Endothelial cell of umbilical vein (primary cell): ENCODE measurements at regions not wholly inside any gene's neighbourhood (a gene's known extent, or its start where the extent isn't known, plus 50 kb on each side); places are given as distances from the start of the nearest gene placed in this dataset.

ENCODE experiments used
- BruUV-seq: library from RNA; stranded (reverse); fragments of 400-500 nt; replicated peaks from 2 replicates; lab custom pipeline; 2021; lab: Mats Ljungman, UMichigan
- CTCF ChIA-PET: fragments of 300-600, 350-600 bp; sonication (Branson Sonifier 250); formaldehyde crosslinking; loops from one replicate; lab custom pipeline; 2021; ENCODE audit warnings: antibody characterized with exemption, inconsistent platforms; lab: Charles Lee
- POLR2A ChIA-PET: fragments of 300-600, 350-600 bp; sonication (Branson Sonifier 250); formaldehyde crosslinking; loops from one replicate; lab custom pipeline; 2021; ENCODE audit warnings: antibody characterized with exemption, inconsistent platforms; lab: Charles Lee
- DNase-seq: peaks from one replicate; pipeline ENCODE4 v3.0.0-alpha.2; 2011; ENCODE audit warnings: low read depth, low spot score
- FAIRE-seq: peaks from 2 replicates; lab custom pipeline; 2011; peaks lifted over from hg19 to GRCh38; lab: Jason Lieb, UNC
- H2AFZ ChIP-seq: 2 replicates; pipeline ENCODE4 v1.6.0; 2012; ENCODE audit warnings: low read depth, low read length, control low read depth, inconsistent platforms
- H3K27ac ChIP-seq: 2 replicates; pipeline ENCODE4 v1.5.1; 2011; ENCODE audit warnings: low read depth, mild to moderate bottlenecking, control low read depth, low read length, moderate library complexity; ENCODE audit not compliant: insufficient read depth
- H3K27me3 ChIP-seq, 2 experiments: 2 replicates each; pipeline versions ENCODE4 v1.6.0 to v1.6.1; 2011; ENCODE audit warnings: low read length in 2 of 2, mixed read lengths in 1 of 2; ENCODE audit not compliant: control insufficient read depth in 2 of 2, insufficient read depth in 2 of 2
- H3K36me3 ChIP-seq, 2 experiments: 2 replicates in 1 of 2; 3 replicates in 1 of 2; pipeline ENCODE4 v1.5.1; 2011; ENCODE audit warnings: low read length in 2 of 2, mild to moderate bottlenecking in 1 of 2, moderate library complexity in 1 of 2; ENCODE audit not compliant: control insufficient read depth in 2 of 2, insufficient read depth in 2 of 2; ENCODE audit errors: extremely low read depth in 1 of 2
- H3K4me1 ChIP-seq: 3 replicates; pipeline ENCODE4 v1.5.1; 2011; ENCODE audit warnings: mild to moderate bottlenecking, low read length; ENCODE audit not compliant: control insufficient read depth, insufficient read depth; ENCODE audit errors: extremely low read depth
- H3K4me2 ChIP-seq: 2 replicates; pipeline ENCODE4 v1.6.1; 2011; ENCODE audit warnings: low read length, control low read depth, mixed read lengths; ENCODE audit not compliant: insufficient read depth
- H3K4me3 ChIP-seq, 3 experiments: fragments of 200-600 bp in 1 of 3; sonication (generic), shearing (Covaris generic) in 1 of 3; replicated peaks in 1 of 3; 2 replicates each; pipeline ENCODE4 v1.5.1; 2011 to 2016; ENCODE audit warnings: control low read depth in 3 of 3, low read length in 3 of 3, mild to moderate bottlenecking in 2 of 3, inconsistent platforms in 1 of 3, low read depth in 1 of 3, moderate library complexity in 1 of 3; ENCODE audit not compliant: insufficient read depth in 1 of 3
- H3K79me2 ChIP-seq: 2 replicates; pipeline ENCODE4 v1.6.0; 2012; ENCODE audit warnings: low read length, inconsistent platforms; ENCODE audit not compliant: control insufficient read depth, insufficient read depth
- H3K9ac ChIP-seq: replicated peaks from 2 replicates; pipeline ENCODE3; 2011; ENCODE audit warnings: low read length, control low read depth; ENCODE audit not compliant: insufficient read depth; ENCODE audit errors: extremely low read depth
- H3K9me1 ChIP-seq: replicated peaks from 3 replicates; pipeline ENCODE4 v1.6.0; 2011; ENCODE audit warnings: mild to moderate bottlenecking, low read length; ENCODE audit not compliant: control insufficient read depth, insufficient read depth; ENCODE audit errors: extremely low read depth
- H3K9me3 ChIP-seq: replicated peaks from 2 replicates; pipeline ENCODE4 v1.5.1; 2012; ENCODE audit warnings: low read length, inconsistent platforms; ENCODE audit not compliant: control insufficient read depth, insufficient read depth
- H4K20me1 ChIP-seq: replicated peaks from 2 replicates; pipeline ENCODE3; 2011; ENCODE audit warnings: mild to moderate bottlenecking, low read length; ENCODE audit not compliant: control insufficient read depth, insufficient read depth; ENCODE audit errors: extremely low read depth
- EZH2 ChIP-seq: IDR thresholded peaks from 2 replicates; pipeline ENCODE4 v1.6.1; 2012; ENCODE audit warnings: borderline replicate concordance, low read depth, mild to moderate bottlenecking, moderate library complexity, low read length, inconsistent platforms; ENCODE audit not compliant: severe bottlenecking
- FOS ChIP-seq: IDR thresholded peaks from 2 replicates; pipeline ENCODE4 v1.6.1; 2011; ENCODE audit warnings: mild to moderate bottlenecking, low read length, moderate library complexity, borderline replicate concordance; ENCODE audit not compliant: insufficient read depth
- GATA2 ChIP-seq: IDR thresholded peaks from 2 replicates; pipeline ENCODE4 v1.7.0; 2011; ENCODE audit warnings: low read depth, mild to moderate bottlenecking, moderate library complexity, mixed read lengths, low read length; ENCODE audit not compliant: insufficient read length, insufficient read depth
- JUN ChIP-seq: IDR thresholded peaks from 2 replicates; pipeline ENCODE4 v1.6.1; 2011; ENCODE audit warnings: borderline replicate concordance, low read depth; ENCODE audit not compliant: insufficient read length, insufficient read depth
- MYC ChIP-seq: IDR thresholded peaks from one replicate; pipeline ENCODE4 v1.6.1; 2011; ENCODE audit warnings: mild to moderate bottlenecking, low read depth, low read length
- POLR2A ChIP-seq: IDR thresholded peaks from 2 replicates; pipeline ENCODE4 v1.6.1; 2012; ENCODE audit warnings: low read depth, mild to moderate bottlenecking, control low read depth, low read length
- POLR2AphosphoS5 ChIP-seq: IDR thresholded peaks from 2 replicates; pipeline ENCODE4 v1.6.1; 2012; ENCODE audit warnings: low read depth, mild to moderate bottlenecking, control low read depth, low read length, moderate library complexity; ENCODE audit not compliant: insufficient read depth
- dilution Hi-C: fragments of 300-500 bp; cut with MboI; formaldehyde crosslinking; loops from one replicate; pipeline ENCODE4 v1.15.0; 2019; ENCODE audit warnings: low sequenced_read_pairs; ENCODE audit not compliant: extremely low pct_ligation_motif_present
- intact Hi-C: fragments of 100-400 bp; cut with micrococcal nuclease; formaldehyde crosslinking; loops from one replicate; pipeline ENCODE4 v1.10.0; 2022
- TF ChIP-seq, protein P1 (sequence below): IDR thresholded peaks from 2 replicates; pipeline ENCODE4 v1.6.1; 2011; ENCODE audit not compliant: insufficient read depth, insufficient read length
- TF ChIP-seq, protein P2 (sequence below), 2 donors: IDR thresholded peaks; 1 replicate in 1 of 2; 2 replicates in 1 of 2; pipeline ENCODE4 v1.5.1; 2011; ENCODE audit warnings: low read length in 2 of 2, mild to moderate bottlenecking in 2 of 2, moderate library complexity in 2 of 2, control low read depth in 1 of 2, inconsistent platforms in 1 of 2, low read depth in 1 of 2; ENCODE audit not compliant: insufficient read depth in 1 of 2; ENCODE audit errors: extremely low read depth in 1 of 2

DNA sequence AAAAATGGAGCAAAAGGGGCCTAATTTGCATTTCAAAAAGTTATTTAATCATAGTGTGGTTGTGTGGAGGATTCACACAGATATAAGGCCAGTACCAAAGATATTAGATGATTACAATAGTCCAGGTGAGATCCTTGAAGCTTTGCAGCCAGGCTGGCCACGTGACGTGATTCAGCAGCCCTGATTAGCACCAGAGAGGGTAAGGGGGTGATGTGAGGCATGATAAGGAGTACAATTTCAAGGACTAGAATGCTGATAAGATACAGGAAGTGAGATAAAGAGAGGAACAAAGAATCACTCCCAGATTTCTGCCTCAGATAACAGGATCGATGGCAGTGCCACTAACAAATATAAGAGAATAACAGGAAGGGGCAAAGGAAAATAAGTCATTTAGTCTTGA lies 108.4 kb upstream of the PALS2 start:
- POLR2A ChIA-PET, result no interaction called here
- Histone ChIP-seq H3K36me3 (no peaks in the 10 kb centered on the region), H3K27me3 (no peaks in the 10 kb centered on the region), H3K9ac (no peak overlapping the region), H3K9me1 (no peaks in the 10 kb centered on the region), H4K20me1 (no peaks in the 10 kb centered on the region), H3K4me2 (no peak overlapping the region), H3K27ac (no peak overlapping the region), H2AFZ (no peak overlapping the region), H3K4me3 (no peak overlapping the region), H3K4me1 (no peaks in the 10 kb centered on the region), H3K79me2 (no peaks in the 10 kb centered on the region), H3K9me3 (no peaks in the 10 kb centered on the region)
- no peak for DNase-seq
- dilution Hi-C loops (no loop called here), intact Hi-C loops (no loop called here)
- TF ChIP-seq, protein P1, sequence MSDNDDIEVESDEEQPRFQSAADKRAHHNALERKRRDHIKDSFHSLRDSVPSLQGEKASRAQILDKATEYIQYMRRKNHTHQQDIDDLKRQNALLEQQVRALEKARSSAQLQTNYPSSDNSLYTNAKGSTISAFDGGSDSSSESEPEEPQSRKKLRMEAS, result no peak
- no peak for TF ChIP-seq FOS
- TF ChIP-seq POLR2AphosphoS5, result no peak
- no peak for TF ChIP-seq POLR2A
- no peak for TF ChIP-seq JUN
- no peak for TF ChIP-seq MYC
- TF ChIP-seq GATA2, result no peak
- CTCF ChIA-PET, result interaction anchor here (1.7 kb wide), 1 partner anchor 13 kb away, joined by 6 read pairs; no protein-coding TSS in a partner anchor
- BruUV-seq, result no TSS peak
- no peak for FAIRE-seq

DNA sequence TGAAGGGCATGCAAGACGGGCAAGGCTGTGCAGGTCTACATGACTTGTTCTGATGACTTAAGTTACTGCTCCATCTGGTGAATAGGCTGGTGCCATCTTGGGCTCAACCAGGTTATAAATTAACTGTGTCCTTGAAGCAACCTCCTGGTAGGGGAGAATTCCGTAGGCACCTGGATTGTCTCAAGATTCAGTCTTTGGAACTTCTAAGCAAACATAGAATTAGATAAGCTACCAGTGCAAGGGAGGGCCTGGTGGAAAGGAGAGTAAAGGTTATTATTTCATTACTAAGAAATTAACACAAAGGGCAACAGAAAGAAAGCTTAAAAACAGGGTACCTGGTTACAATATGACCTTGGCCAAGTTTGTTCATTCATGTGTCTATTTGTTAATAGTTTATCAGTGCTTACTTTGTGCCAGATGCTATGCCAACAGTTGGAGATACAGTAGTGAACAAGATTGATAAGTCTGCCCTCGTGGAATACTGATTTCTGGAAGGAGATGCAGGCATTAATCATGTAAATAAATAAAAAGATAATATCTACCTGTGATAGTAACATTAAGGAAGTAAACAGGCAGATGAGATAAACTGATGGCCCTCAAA lies 107.0 kb upstream of the PALS2 start:
- dilution Hi-C loops, result no loop called here
- Histone ChIP-seq H3K79me2 (no peaks in the 10 kb centered on the region), H3K36me3 (no peaks in the 10 kb centered on the region), H3K27ac (no peak overlapping the region), H2AFZ (no peak overlapping the region), H3K4me2 (no peak overlapping the region), H3K27me3 (no peaks in the 10 kb centered on the region), H3K9ac (no peak overlapping the region), H3K4me1 (no peaks in the 10 kb centered on the region), H3K9me3 (no peaks in the 10 kb centered on the region), H3K9me1 (no peaks in the 10 kb centered on the region), H4K20me1 (no peaks in the 10 kb centered on the region), H3K4me3 (no peak overlapping the region)
- ChIA-PET CTCF (no interaction called here), POLR2A (no interaction called here)
- FAIRE-seq (no peak), DNase-seq (no peak)
- BruUV-seq, result no TSS peak
- no peak for TF ChIP-seq JUN
- TF ChIP-seq MYC, result no peak
- TF ChIP-seq EZH2, result no peak
- no peak for TF ChIP-seq FOS
- no peak for TF ChIP-seq POLR2A
- TF ChIP-seq, protein P1, result no peak
- TF ChIP-seq POLR2AphosphoS5, result no peak
- TF ChIP-seq, protein P2, sequence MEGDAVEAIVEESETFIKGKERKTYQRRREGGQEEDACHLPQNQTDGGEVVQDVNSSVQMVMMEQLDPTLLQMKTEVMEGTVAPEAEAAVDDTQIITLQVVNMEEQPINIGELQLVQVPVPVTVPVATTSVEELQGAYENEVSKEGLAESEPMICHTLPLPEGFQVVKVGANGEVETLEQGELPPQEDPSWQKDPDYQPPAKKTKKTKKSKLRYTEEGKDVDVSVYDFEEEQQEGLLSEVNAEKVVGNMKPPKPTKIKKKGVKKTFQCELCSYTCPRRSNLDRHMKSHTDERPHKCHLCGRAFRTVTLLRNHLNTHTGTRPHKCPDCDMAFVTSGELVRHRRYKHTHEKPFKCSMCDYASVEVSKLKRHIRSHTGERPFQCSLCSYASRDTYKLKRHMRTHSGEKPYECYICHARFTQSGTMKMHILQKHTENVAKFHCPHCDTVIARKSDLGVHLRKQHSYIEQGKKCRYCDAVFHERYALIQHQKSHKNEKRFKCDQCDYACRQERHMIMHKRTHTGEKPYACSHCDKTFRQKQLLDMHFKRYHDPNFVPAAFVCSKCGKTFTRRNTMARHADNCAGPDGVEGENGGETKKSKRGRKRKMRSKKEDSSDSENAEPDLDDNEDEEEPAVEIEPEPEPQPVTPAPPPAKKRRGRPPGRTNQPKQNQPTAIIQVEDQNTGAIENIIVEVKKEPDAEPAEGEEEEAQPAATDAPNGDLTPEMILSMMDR (IDR thresholded peaks at IDR 0.05; ENCODE audit: extremely low read depth in 1 of 2, insufficient read depth in 1 of 2, low read depth in 1 of 2, low read length in 2 of 2), result no peak
- TF ChIP-seq GATA2, result no peak
- intact Hi-C loops, result no loop called here
